Nephron progenitor cell (in vitro differentiated cells): ENCODE measurements at regions not wholly inside any gene's neighbourhood (a gene's known extent, or its start where the extent isn't known, plus 50 kb on each side); places are given as distances from the start of the nearest gene placed in this dataset.

Experiments used
- DNase-seq: peaks from one replicate; pipeline ENCODE4 v3.0.0; 2021
- H3K27ac Mint-ChIP-seq: 2 replicates; pipeline ENCODE4 v1.8.0; 2021; ENCODE audit warnings: mild to moderate bottlenecking, moderate library complexity, mixed read lengths
- H3K27me3 Mint-ChIP-seq: 2 replicates; pipeline ENCODE4 v1.8.0; 2021; ENCODE audit warnings: mild to moderate bottlenecking, low read depth, mixed read lengths; ENCODE audit not compliant: poor library complexity
- H3K36me3 Mint-ChIP-seq: 2 replicates; pipeline ENCODE4 v1.8.0; 2021; ENCODE audit warnings: low read depth, mixed read lengths
- H3K4me1 Mint-ChIP-seq: 2 replicates; pipeline ENCODE4 v1.8.0; 2021; ENCODE audit warnings: mixed read lengths
- H3K4me3 Mint-ChIP-seq: 2 replicates; pipeline ENCODE4 v1.8.0; 2021; ENCODE audit warnings: mild to moderate bottlenecking, moderate library complexity, mixed read lengths
- H3K9me3 Mint-ChIP-seq: 2 replicates; pipeline ENCODE4 v1.8.0; 2021; ENCODE audit warnings: mild to moderate bottlenecking, moderate library complexity, mixed read lengths
- TF ChIP-seq, protein P1 (sequence below): fragments of 200-600 bp; sonication (generic); IDR thresholded peaks from 2 replicates; pipeline ENCODE4 v1.5.0; 2021; ENCODE audit warnings: antibody characterized with exemption

DNA sequence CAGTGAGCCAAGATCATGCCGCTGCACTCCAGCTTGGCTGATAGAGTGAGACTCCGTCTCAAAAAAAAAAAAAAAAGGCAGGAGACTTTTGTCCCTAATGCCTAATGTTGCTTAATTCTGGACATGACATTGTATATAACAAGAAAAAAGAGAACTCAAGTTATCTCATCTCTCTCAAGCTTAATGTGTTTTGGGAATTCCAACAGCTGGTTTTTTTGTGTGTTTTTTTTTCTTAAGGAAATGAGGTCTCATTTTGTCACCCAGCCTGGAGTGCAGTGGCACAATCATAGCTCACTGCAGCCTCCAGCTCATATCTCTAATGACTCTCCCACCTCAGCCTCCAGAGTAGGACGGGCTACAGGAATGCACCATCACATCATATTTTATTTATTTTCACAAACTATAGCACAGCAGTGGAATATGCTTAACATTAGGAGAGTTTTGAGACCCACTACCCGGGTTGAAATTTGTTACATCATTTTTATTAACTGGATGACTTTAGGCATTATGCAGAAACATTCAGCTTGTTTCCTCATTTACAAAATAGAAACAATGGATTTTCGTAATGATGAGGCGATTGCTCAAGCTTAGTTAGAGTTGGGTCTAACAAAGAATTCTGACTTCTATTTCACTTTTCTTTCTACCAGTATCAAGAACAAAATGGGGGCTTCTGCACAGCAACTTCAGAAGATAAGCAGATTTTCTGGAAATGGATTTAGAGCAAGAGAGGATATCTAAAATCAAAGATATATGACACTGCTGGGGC, 104.1 kb upstream of the BTN3A2 start:
- peaks cover 72% of the 10 kb centered on the region for H3K4me1 Mint-ChIP-seq
- H3K27ac Mint-ChIP-seq: no peak overlapping the region
- TF ChIP-seq, protein P1, sequence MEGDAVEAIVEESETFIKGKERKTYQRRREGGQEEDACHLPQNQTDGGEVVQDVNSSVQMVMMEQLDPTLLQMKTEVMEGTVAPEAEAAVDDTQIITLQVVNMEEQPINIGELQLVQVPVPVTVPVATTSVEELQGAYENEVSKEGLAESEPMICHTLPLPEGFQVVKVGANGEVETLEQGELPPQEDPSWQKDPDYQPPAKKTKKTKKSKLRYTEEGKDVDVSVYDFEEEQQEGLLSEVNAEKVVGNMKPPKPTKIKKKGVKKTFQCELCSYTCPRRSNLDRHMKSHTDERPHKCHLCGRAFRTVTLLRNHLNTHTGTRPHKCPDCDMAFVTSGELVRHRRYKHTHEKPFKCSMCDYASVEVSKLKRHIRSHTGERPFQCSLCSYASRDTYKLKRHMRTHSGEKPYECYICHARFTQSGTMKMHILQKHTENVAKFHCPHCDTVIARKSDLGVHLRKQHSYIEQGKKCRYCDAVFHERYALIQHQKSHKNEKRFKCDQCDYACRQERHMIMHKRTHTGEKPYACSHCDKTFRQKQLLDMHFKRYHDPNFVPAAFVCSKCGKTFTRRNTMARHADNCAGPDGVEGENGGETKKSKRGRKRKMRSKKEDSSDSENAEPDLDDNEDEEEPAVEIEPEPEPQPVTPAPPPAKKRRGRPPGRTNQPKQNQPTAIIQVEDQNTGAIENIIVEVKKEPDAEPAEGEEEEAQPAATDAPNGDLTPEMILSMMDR: no peak
- peaks cover 4% of the 10 kb centered on the region for H3K27me3 Mint-ChIP-seq
- H3K4me3 Mint-ChIP-seq: no peak overlapping the region
- H3K36me3 Mint-ChIP-seq: no peaks in the 10 kb centered on the region
- no peak for DNase-seq
- H3K9me3 Mint-ChIP-seq: no peaks in the 10 kb centered on the region

DNA sequence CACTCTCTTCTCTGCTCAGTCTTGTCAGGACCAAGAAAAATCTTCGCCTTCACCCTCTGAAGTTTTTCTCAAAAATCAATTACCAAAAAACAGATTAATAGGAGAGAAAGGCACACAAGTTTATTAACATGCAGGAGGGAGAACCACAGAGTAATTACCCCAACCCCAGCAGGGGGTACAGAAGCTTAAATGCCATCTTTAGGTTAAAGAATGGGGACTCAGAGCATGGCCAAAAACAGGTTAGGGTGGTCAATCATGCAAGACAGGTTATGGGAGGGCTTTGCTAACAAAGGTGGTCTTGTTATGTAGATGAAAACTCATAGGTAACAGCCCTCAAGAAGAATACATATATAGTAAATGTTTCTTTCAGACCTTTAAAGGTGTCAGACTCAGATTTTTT, 100.5 kb upstream of the BTN3A2 start:
- DNase-seq: no peak
- Mint-ChIP-seq H3K4me3 (no peak overlapping the region), H3K36me3 (no peaks in the 10 kb centered on the region), H3K27ac (peak overlapping the region; percentile 42), H3K4me1 (peaks cover 57% of the 10 kb centered on the region), H3K9me3 (no peaks in the 10 kb centered on the region), H3K27me3 (peaks cover 4% of the 10 kb centered on the region)
- TF ChIP-seq, protein P1: no peak

DNA sequence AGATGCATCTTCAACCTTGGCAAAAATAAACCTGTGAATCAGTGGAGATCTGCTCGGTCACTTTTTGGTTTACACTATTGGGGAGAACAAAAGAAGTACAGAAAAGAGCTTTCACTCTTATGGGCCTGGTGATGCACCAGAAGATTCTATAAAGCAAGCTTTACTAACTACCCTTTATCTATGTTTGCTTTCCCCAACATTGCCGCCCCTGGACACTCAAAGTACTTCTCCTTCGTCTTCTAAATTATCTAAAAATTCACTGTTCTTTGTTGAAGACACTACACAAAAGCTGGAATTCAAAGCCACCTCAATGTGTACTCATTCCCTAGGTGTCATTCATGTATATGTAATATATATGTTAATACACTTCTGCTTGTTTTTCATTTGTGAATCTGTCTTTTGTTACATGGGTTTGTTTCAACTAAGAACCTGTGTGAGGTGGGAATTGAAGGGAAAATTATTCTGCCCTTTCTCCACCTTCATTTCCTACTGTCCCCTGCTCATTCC, 97.9 kb upstream of the BTN3A2 start:
- Mint-ChIP-seq H3K4me3 (no peak overlapping the region), H3K9me3 (no peaks in the 10 kb centered on the region), H3K27me3 (peaks cover 4% of the 10 kb centered on the region), H3K36me3 (no peaks in the 10 kb centered on the region), H3K27ac (no peak overlapping the region), H3K4me1 (peaks cover 48% of the 10 kb centered on the region)
- DNase-seq: no peak
- TF ChIP-seq, protein P1: no peak

DNA sequence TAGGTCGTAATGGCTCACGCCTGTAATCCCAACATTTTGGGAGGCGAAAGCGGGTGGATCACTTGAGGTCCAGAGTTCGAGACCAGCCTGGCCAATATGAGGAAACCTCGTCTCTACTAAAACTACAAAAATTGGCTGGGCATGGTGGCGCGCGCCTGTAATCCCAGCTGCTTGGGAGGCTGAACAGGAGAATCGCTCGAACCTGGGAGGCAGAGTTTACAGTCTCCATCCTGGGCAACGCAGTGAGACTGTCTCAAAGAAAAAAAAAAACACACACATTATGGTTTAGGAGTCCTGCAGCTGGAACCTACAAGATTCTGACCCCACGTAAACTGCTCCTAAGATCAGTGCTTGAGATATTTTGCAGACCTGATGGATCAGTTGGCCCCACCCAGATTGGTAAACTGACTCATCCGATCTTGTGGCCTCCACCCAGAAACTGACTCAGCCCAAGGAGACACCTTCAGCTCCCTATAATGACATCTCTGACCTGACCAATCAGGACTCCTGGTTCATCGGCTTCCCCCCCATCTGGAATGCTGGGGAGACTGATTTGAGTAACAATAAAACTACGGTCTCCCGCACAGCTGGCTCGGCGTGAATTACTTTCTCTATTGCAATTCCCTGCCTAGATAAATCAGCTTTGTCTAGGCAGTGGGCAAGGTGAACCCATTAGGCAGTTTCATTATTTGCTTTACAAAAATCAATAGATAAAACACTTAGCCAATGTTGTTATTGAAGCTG, 96.2 kb upstream of the BTN3A2 start:
- H3K27ac Mint-ChIP-seq: peak overlapping the region; percentile 20
- DNase-seq: peak; percentile 39

DNA sequence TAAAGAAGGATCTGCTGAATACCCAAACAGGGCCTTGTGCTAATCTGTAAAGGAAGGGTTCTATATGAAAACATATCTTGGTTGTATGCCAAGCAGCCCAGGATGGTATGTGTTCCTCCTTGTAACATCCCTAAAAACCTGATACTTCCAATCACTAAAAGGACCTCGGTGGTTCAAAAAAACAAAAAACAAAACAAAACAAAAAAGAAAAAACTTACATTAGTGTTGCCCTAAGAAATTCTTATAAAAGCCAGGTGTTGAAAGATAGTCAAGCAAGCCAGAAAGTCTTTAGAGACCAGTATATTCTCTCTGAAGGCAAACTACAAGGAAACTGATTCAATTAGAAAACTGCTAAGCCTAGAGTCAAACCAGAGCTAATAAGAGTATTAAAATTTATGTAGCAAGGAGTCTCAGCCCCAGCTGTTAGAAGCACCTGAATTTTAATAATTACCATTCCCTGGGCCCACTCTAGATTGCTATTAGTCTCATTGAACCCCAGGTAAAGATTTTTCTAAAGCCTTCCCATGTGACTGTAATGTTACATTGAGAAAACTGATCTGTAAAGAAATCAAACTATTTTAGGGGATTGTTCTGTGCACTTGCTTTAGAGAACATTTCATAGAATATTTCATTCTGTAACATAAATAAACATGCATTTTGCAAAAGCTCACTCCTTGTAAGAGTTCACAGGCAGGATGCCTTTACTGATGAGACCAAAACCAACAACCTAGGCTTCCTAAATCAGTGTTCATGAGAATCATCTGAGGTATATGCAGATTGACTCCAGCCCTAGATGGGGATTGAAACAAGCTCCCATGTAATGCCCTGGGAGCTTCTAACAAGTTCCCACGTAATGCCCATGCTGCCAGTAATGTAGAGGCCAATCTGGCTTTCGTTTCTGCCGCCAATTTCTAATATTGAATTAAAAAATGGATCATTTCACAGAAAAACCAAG, 95.2 kb upstream of the BTN3A2 start:
- TF ChIP-seq, protein P1: no peak
- H3K9me3 Mint-ChIP-seq: no peaks in the 10 kb centered on the region
- no peak for DNase-seq

More for the DNA sequence above, 96.2 kb upstream of the BTN3A2 start:
- Mint-ChIP-seq H3K4me3 (peak overlapping the region; percentile 2), H3K9me3 (no peaks in the 10 kb centered on the region), H3K27me3 (peaks cover 4% of the 10 kb centered on the region), H3K36me3 (no peaks in the 10 kb centered on the region), H3K4me1 (peaks cover 46% of the 10 kb centered on the region)
- TF ChIP-seq, protein P1: no peak

More for the DNA sequence above, 95.2 kb upstream of the BTN3A2 start:
- Mint-ChIP-seq H3K36me3 (no peaks in the 10 kb centered on the region), H3K27me3 (peaks cover 4% of the 10 kb centered on the region), H3K4me1 (peaks cover 40% of the 10 kb centered on the region), H3K27ac (peak overlapping the region; percentile 98), H3K4me3 (no peak overlapping the region)
